Transverse colon (tissue), 4 donors: ENCODE measurements at regions not wholly inside any gene's neighbourhood (a gene's known extent, or its start where the extent isn't known, plus 50 kb on each side); places are given as distances from the start of the nearest gene placed in this dataset.
"Not testable (repeated sequence)": the region's sequence is repeated elsewhere in the genome, so short reads cannot be mapped to it uniquely, and the experiment has no call there.

Experiments used
- DNase-seq: peaks from one replicate; pipeline ENCODE4 v3.0.0-alpha.2; 2019
- H3K27ac ChIP-seq, 4 donors: fragments of 200-600 bp; sonication (generic); 2 replicates each; pipeline ENCODE4 v1.5.1; 2016 to 2018; ENCODE audit warnings: inconsistent platforms in 4 of 4
- H3K27me3 ChIP-seq: fragments of 200-600 bp; sonication (generic); 2 replicates; pipeline ENCODE4 v1.5.1; 2017; ENCODE audit warnings: inconsistent platforms
- H3K36me3 ChIP-seq, 4 donors: fragments of 200-600 bp; sonication (generic); 2 replicates each; pipeline ENCODE4 v1.5.1; 2017 to 2019; ENCODE audit warnings: inconsistent platforms in 4 of 4
- H3K4me1 ChIP-seq, 4 donors: fragments of 200-600 bp; sonication (generic); 2 replicates each; pipeline ENCODE4 v1.5.1; 2017 to 2020; ENCODE audit warnings: inconsistent platforms in 4 of 4
- H3K4me3 ChIP-seq, 4 donors: fragments of 200-600 bp; sonication (generic); 1 replicate in 1 of 4; 2 replicates in 3 of 4; pipeline versions ENCODE4 v1.5.1 to v1.6.1; 2017 to 2019; ENCODE audit warnings: inconsistent platforms in 4 of 4
- H3K9me3 ChIP-seq, 2 donors: fragments of 200-600 bp; sonication (generic); 2 replicates each; pipeline ENCODE4 v1.5.1; 2017 to 2019; ENCODE audit warnings: inconsistent platforms in 2 of 2
- EP300 ChIP-seq: sonication (generic); formaldehyde crosslinking; IDR thresholded peaks from one replicate; pipeline ENCODE4 v1.6.1; 2017; ENCODE audit warnings: antibody characterized with exemption, low read depth
- POLR2A ChIP-seq: fragments of 450-650 bp; IDR thresholded peaks from one replicate; pipeline ENCODE4 v1.6.1; 2016; ENCODE audit warnings: antibody characterized with exemption, mild to moderate bottlenecking, moderate library complexity
- POLR2AphosphoS5 ChIP-seq, 3 donors: sonication (generic); formaldehyde crosslinking; IDR thresholded peaks; one replicate each; pipeline ENCODE4 v1.6.1; 2016; ENCODE audit warnings: antibody characterized with exemption in 3 of 3
- WGBS, 2 donors: methylation state at CpG; one replicate each; pipeline ENCODE4 v1.1.5; 2018; ENCODE audit warnings: low coverage in 1 of 2; 5-methylcytosine and 5-hydroxymethylcytosine counted together
- in situ Hi-C, 4 donors: fragments of 200-750 bp; cut with MboI; loops; one replicate each; pipeline versions ENCODE4 v1.15.0 to v1.15.1; 2017; ENCODE audit warnings: low sequenced_read_pairs in 3 of 4, low pct_ligation_motif_present in 1 of 4, low pct_unique_long_range_greater_than_20kb in 1 of 4
- intact Hi-C: fragments of 100-400 bp; cut with DNase I; formaldehyde crosslinking; loops from one replicate; pipeline ENCODE4 v1.15.1; 2023; ENCODE audit warnings: low total_unique reads
- TF ChIP-seq, protein P1 (sequence below), 5 experiments: fragments of 200-600 bp in 3 of 5; fragments of 450-650 bp in 2 of 5; sonication (generic) in 3 of 5; IDR thresholded peaks; 1 replicate in 2 of 5; 2 replicates in 3 of 5; pipeline ENCODE4 v1.5.1; 2016 to 2017; ENCODE audit warnings: antibody characterized with exemption in 5 of 5, inconsistent platforms in 3 of 5, mild to moderate bottlenecking in 2 of 5, moderate library complexity in 1 of 5

- WGBS, 2 donors, result 89 to 92% methylated on average over 3 of the region's 3 CpGs
- intact Hi-C loops (no loop called here), in situ Hi-C loops (no loop called here)
- Histone ChIP-seq H3K4me1 (peaks cover 0 to 7% (median 0%) of the 10 kb centered on the region in 4 donors), H3K27me3 (no peaks in the 10 kb centered on the region), H3K36me3 (no peaks in the 10 kb centered on the region), H3K4me3 (no peak overlapping the region), H3K9me3 (no peaks in the 10 kb centered on the region), H3K27ac (no peak overlapping the region)
- DNase-seq, result no peak
- TF ChIP-seq, protein P1, sequence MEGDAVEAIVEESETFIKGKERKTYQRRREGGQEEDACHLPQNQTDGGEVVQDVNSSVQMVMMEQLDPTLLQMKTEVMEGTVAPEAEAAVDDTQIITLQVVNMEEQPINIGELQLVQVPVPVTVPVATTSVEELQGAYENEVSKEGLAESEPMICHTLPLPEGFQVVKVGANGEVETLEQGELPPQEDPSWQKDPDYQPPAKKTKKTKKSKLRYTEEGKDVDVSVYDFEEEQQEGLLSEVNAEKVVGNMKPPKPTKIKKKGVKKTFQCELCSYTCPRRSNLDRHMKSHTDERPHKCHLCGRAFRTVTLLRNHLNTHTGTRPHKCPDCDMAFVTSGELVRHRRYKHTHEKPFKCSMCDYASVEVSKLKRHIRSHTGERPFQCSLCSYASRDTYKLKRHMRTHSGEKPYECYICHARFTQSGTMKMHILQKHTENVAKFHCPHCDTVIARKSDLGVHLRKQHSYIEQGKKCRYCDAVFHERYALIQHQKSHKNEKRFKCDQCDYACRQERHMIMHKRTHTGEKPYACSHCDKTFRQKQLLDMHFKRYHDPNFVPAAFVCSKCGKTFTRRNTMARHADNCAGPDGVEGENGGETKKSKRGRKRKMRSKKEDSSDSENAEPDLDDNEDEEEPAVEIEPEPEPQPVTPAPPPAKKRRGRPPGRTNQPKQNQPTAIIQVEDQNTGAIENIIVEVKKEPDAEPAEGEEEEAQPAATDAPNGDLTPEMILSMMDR (IDR thresholded peaks at IDR 0.05), result no peak
- TF ChIP-seq POLR2AphosphoS5 (IDR thresholded peaks at IDR 0.05) (no peak), EP300 (no peak), POLR2A (no peak)
These were observed 56.1 kb upstream of the NAB1 start for GRCh38 chr2:190592831-190593230.

DNA sequence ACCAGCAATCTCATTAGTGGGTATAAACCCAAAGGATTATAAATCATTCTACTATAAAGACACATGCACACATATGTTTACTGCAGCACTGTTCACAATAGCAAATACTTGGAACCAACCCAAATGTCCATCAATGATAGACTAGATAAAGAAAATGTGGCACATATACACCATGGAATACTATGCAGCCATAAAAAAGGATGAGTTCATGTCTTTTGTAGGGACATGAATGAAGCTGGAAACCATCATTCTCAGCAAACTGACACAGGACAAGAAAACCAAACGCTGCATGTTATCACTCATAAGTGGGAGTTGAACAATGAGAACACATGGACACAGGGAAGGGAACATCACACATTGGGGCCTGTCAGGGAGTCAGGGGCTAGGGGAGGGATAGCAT lies 53.0 kb upstream of the NAB1 start:
- H3K27me3 ChIP-seq, DNase-seq, H3K9me3 ChIP-seq, in situ Hi-C loops, H3K4me3 ChIP-seq, H3K36me3 ChIP-seq, intact Hi-C loops, H3K27ac ChIP-seq, H3K4me1 ChIP-seq: not testable (repeated sequence)
- 100% methylated on average over 1 of the region's 1 CpG for WGBS, 2 donors

DNA sequence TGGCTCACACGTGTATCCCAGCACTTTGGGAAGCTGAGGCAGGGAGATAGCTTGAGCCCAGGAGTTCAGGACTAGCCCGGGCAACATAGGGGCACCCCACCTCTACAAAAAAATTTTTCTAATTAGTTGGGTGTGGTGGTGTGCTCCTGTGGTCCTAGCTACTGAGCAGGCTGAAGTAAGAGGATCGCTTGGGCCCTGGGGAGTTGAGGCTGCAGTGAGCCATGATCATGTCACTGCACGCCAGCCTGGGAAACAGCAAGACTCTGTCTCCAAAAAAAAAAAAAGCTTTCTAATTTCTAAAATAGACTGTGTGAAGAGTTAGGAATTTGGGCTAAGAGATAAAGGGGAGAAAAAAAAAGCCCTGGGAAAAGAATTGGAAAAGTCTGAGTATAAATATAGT lies 51.9 kb upstream of the NAB1 start:
- Histone ChIP-seq H3K27me3 (no peaks in the 10 kb centered on the region), H3K27ac (no peak overlapping the region), H3K4me1 (no peaks in the 10 kb centered on the region), H3K36me3 (no peaks in the 10 kb centered on the region), H3K4me3 (no peak overlapping the region), H3K9me3 (no peaks in the 10 kb centered on the region)
- no peak for TF ChIP-seq POLR2A
- TF ChIP-seq POLR2AphosphoS5 (IDR thresholded peaks at IDR 0.05), result no peak
- TF ChIP-seq, protein P1 (IDR thresholded peaks at IDR 0.05), result no peak
- no peak for TF ChIP-seq EP300
- DNase-seq, result no peak
- in situ Hi-C loops, result no loop called here
- WGBS, 2 donors, result 80 to 86% methylated on average over 2 to 4 of the region's 4 CpGs
- intact Hi-C loops, result loop anchor here (1.0 kb wide), 1 partner anchor 8 kb away; no protein-coding TSS in a partner anchor

DNA sequence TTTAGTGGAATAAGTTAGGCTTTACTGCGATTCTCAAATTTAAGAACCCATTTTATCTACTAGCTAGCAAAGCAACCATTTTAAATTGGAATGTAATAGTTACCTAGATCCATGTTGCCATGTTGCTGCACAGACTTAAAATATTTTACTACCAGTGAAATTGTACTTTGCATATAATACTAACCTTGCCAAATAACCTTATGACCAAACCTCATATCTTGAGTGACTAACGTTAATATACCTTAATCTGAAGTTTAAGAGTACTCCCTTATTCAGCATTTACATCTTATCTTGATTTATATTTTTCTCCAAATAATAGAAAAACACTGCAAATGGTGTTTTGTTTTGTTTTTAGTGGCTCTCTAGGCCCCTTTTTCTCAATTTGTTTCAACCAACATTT lies 50.3 kb upstream of the NAB1 start:
- in situ Hi-C loops, result no loop called here
- no peaks in the 10 kb centered on the region for H3K9me3 ChIP-seq
- TF ChIP-seq POLR2AphosphoS5 (IDR thresholded peaks at IDR 0.05) (no peak), EP300 (no peak), POLR2A (no peak)
- TF ChIP-seq, protein P1 (IDR thresholded peaks at IDR 0.05), result no peak
- DNase-seq, result no peak
- no peak overlapping the region for H3K27ac ChIP-seq
- H3K36me3 ChIP-seq, result no peaks in the 10 kb centered on the region
- no peaks in the 10 kb centered on the region for H3K4me1 ChIP-seq
- H3K27me3 ChIP-seq, result no peaks in the 10 kb centered on the region
- no peak overlapping the region for H3K4me3 ChIP-seq
- intact Hi-C loops, result no loop called here
- 87 to 91% methylated on average over 1 to 2 of the region's 2 CpGs for WGBS, 2 donors

GRCh38 chr2:190599073-190599472 lies 49.8 kb upstream of the NAB1 start:
- no peaks in the 10 kb centered on the region for H3K27me3 ChIP-seq
- WGBS, 2 donors, result 76 to 78% methylated on average over 1 of the region's 1 CpG

More at GRCh38 chr2:190599073-190599472, 49.8 kb upstream of the NAB1 start:
- Histone ChIP-seq H3K4me1 (no peaks in the 10 kb centered on the region), H3K9me3 (no peaks in the 10 kb centered on the region), H3K27ac (no peak overlapping the region), H3K4me3 (no peak overlapping the region), H3K36me3 (no peaks in the 10 kb centered on the region)
- TF ChIP-seq POLR2AphosphoS5 (IDR thresholded peaks at IDR 0.05) (no peak), POLR2A (no peak), EP300 (no peak)
- TF ChIP-seq, protein P1 (IDR thresholded peaks at IDR 0.05), result no peak
- DNase-seq, result no peak
- intact Hi-C loops, result no loop called here
- in situ Hi-C loops, result no loop called here
